C4-2B (cell line): ENCODE measurements at regions not wholly inside any gene's neighbourhood (a gene's known extent, or its start where the extent isn't known, plus 50 kb on each side); places are given as distances from the start of the nearest gene placed in this dataset.

Experiments used
- H3K27ac ChIP-seq: fragments of 450-650 bp; 2 replicates; pipeline ENCODE4 v1.5.1; 2017
- CTCF ChIP-seq: fragments of 450-650 bp; conservative IDR thresholded peaks from 2 replicates; pipeline ENCODE4 v1.5.1; 2017; ENCODE audit warnings: mild to moderate bottlenecking
- ZFX ChIP-seq: fragments of 450-650 bp; IDR thresholded peaks from 2 replicates; pipeline ENCODE4 v1.6.1; 2017

GRCh38 chr9:90724880-90725279, 76.7 kb upstream of the SYK start:
- H3K27ac ChIP-seq: no peak overlapping the region
- TF ChIP-seq ZFX (no peak), CTCF (no peak)

- TF ChIP-seq ZFX: no peak
- no peak for TF ChIP-seq CTCF
- no peak overlapping the region for H3K27ac ChIP-seq
Observed at GRCh38 chr9:90724112-90724511, 77.5 kb upstream of the SYK start.

- TF ChIP-seq CTCF: no peak
- TF ChIP-seq ZFX: no peak
- H3K27ac ChIP-seq: no peak overlapping the region
Observed at GRCh38 chr9:90722071-90722470, 79.4 kb upstream of the DIRAS2 start.

- H3K27ac ChIP-seq: no peak overlapping the region
- no peak for TF ChIP-seq CTCF
- no peak for TF ChIP-seq ZFX
Observed at GRCh38 chr9:90720621-90721265, 78.1 kb upstream of the DIRAS2 start.

- TF ChIP-seq ZFX: no peak
- TF ChIP-seq CTCF: no peak
- no peak overlapping the region for H3K27ac ChIP-seq
Observed at GRCh38 chr9:90706230-90706629, 63.6 kb upstream of the DIRAS2 start.

- TF ChIP-seq ZFX: no peak
- no peak for TF ChIP-seq CTCF
- H3K27ac ChIP-seq: no peak overlapping the region
Observed at GRCh38 chr9:90702441-90702955, 59.9 kb upstream of the DIRAS2 start.

GRCh38 chr9:90698871-90699440, 56.3 kb upstream of the DIRAS2 start:
- TF ChIP-seq ZFX: no peak
- no peak for TF ChIP-seq CTCF
- H3K27ac ChIP-seq: no peak overlapping the region
